HEK293 (cell line): ENCODE measurements at regions not wholly inside any gene's neighbourhood (a gene's known extent, or its start where the extent isn't known, plus 50 kb on each side); places are given as distances from the start of the nearest gene placed in this dataset.

Experiments
- CTCF ChIA-PET: fragments of 350-600 bp; formaldehyde crosslinking; extraction: SDS; loops from one replicate; lab custom pipeline; 2021; ENCODE audit warnings: antibody characterized with exemption; lab: Yijun Ruan, JAX
- POLR2A ChIA-PET: fragments of 300-600 bp; formaldehyde crosslinking; extraction: SDS; loops from one replicate; lab custom pipeline; 2020; ENCODE audit warnings: antibody characterized with exemption, inconsistent platforms; lab: Yijun Ruan, JAX
- H3K27ac ChIP-seq: fragments of 200-500 bp; sonication (Bioruptor generic); 2 replicates; pipeline ENCODE4 v1.5.1; 2014; ENCODE audit warnings: low read depth, low read length, control low read depth, inconsistent platforms; ENCODE audit errors: extremely low read depth
- H3K36me3 ChIP-seq, 2 experiments: fragments of 200-500 bp in 1 of 2; sonication (Bioruptor generic) in 1 of 2; 1 replicate in 1 of 2; 2 replicates in 1 of 2; pipeline ENCODE4 v1.5.1; 2014 to 2017; ENCODE audit warnings: inconsistent platforms in 2 of 2, low read length in 2 of 2; ENCODE audit not compliant: control insufficient read depth in 2 of 2, insufficient read depth in 1 of 2
- H3K4me1 ChIP-seq: fragments of 200-500 bp; sonication (Bioruptor generic); 2 replicates; pipeline ENCODE4 v1.5.1; 2014; ENCODE audit warnings: mild to moderate bottlenecking, low read length, inconsistent platforms; ENCODE audit not compliant: control insufficient read depth, insufficient read depth
- H3K4me3 ChIP-seq: 2 replicates; pipeline ENCODE4 v1.5.1; 2011; ENCODE audit warnings: low read depth, mild to moderate bottlenecking, control low read depth, low read length, moderate library complexity
- H3K9me3 ChIP-seq: fragments of 200-500 bp; sonication (Bioruptor generic); 2 replicates; pipeline ENCODE4 v1.5.1; 2014; ENCODE audit warnings: low read depth, low read length, inconsistent platforms; ENCODE audit not compliant: control insufficient read depth, insufficient read depth
- HOXC10 ChIP-seq: sonication (generic); formaldehyde crosslinking; IDR thresholded peaks from 2 replicates; pipeline ENCODE4 v1.8.1; 2023; ENCODE audit warnings: mild to moderate bottlenecking, missing genetic modification reagents
- PBX3 ChIP-seq: sonication (generic); formaldehyde crosslinking; IDR thresholded peaks from 2 replicates; pipeline ENCODE4 v1.8.1; 2022; ENCODE audit warnings: mild to moderate bottlenecking, moderate library complexity, missing genetic modification reagents
- PRDM6 ChIP-seq: fragments of 450-650 bp; formaldehyde crosslinking; IDR thresholded peaks from 2 replicates; pipeline ENCODE4 v1.5.1; 2017; ENCODE audit warnings: missing biosample characterization, missing genetic modification characterization
- TRIM28 ChIP-seq: IDR thresholded peaks from 2 replicates; pipeline ENCODE4 v1.6.1; 2011; ENCODE audit warnings: low read length, control low read depth, borderline replicate concordance
- ZBTB1 ChIP-seq: fragments of 450-650 bp; formaldehyde crosslinking; IDR thresholded peaks from 2 replicates; pipeline ENCODE4 v1.5.1; 2016; ENCODE audit warnings: missing biosample characterization, missing genetic modification characterization
- ZBTB49 ChIP-seq: fragments of 450-650 bp; formaldehyde crosslinking; IDR thresholded peaks from 2 replicates; pipeline ENCODE4 v1.5.1; 2016; ENCODE audit warnings: missing biosample characterization, missing genetic modification characterization, low read depth
- ZBTB6 ChIP-seq: fragments of 450-650 bp; formaldehyde crosslinking; IDR thresholded peaks from 2 replicates; pipeline ENCODE4 v1.5.1; 2017; ENCODE audit warnings: missing biosample characterization, missing genetic modification characterization
- ZNF16 ChIP-seq: fragments of 450-650 bp; formaldehyde crosslinking; IDR thresholded peaks from 2 replicates; pipeline ENCODE4 v1.5.1; 2016; ENCODE audit warnings: low read depth, missing biosample characterization, missing genetic modification characterization
- ZNF175 ChIP-seq: fragments of 450-650 bp; formaldehyde crosslinking; IDR thresholded peaks from 2 replicates; pipeline ENCODE4 v1.5.1; 2016; ENCODE audit warnings: missing biosample characterization, missing genetic modification characterization
- ZNF24 ChIP-seq: fragments of 450-650 bp; formaldehyde crosslinking; IDR thresholded peaks from 2 replicates; pipeline ENCODE4 v1.5.1; 2016; ENCODE audit warnings: missing biosample characterization, missing genetic modification characterization
- ZNF266 ChIP-seq: fragments of 450-650 bp; formaldehyde crosslinking; IDR thresholded peaks from 2 replicates; pipeline ENCODE4 v1.5.1; 2016; ENCODE audit warnings: missing biosample characterization, missing genetic modification characterization, low read depth
- ZNF341 ChIP-seq: fragments of 450-650 bp; formaldehyde crosslinking; IDR thresholded peaks from 2 replicates; pipeline ENCODE4; 2016; ENCODE audit warnings: low read depth, missing biosample characterization, missing genetic modification characterization
- ZNF391 ChIP-seq: fragments of 450-650 bp; formaldehyde crosslinking; IDR thresholded peaks from 2 replicates; pipeline ENCODE4 v1.5.1; 2016; ENCODE audit warnings: low read depth, missing biosample characterization, missing genetic modification characterization, borderline replicate concordance
- ZNF398 ChIP-seq: fragments of 450-650 bp; formaldehyde crosslinking; IDR thresholded peaks from 2 replicates; pipeline ENCODE4 v1.5.1; 2017; ENCODE audit warnings: missing biosample characterization, missing genetic modification characterization
- ZNF433 ChIP-seq: fragments of 450-650 bp; formaldehyde crosslinking; IDR thresholded peaks from 2 replicates; pipeline ENCODE4 v1.5.1; 2016; ENCODE audit warnings: missing biosample characterization, missing genetic modification characterization, low read depth
- ZNF544 ChIP-seq: fragments of 450-650 bp; formaldehyde crosslinking; IDR thresholded peaks from 2 replicates; pipeline ENCODE4 v1.5.0; 2017; ENCODE audit warnings: missing biosample characterization, missing genetic modification characterization
- ZNF785 ChIP-seq: fragments of 450-650 bp; formaldehyde crosslinking; IDR thresholded peaks from 2 replicates; pipeline ENCODE4 v1.5.1; 2016; ENCODE audit warnings: missing biosample characterization, missing genetic modification characterization

GRCh38 chr12:24373004-24373403 lies 423.5 kb upstream of the SOX5 start:
- ChIA-PET CTCF (no interaction called here), POLR2A (no interaction called here)
- Histone ChIP-seq H3K27ac (no peak overlapping the region), H3K4me3 (no peak overlapping the region), H3K9me3 (no peaks in the 10 kb centered on the region), H3K4me1 (peaks cover 5% of the 10 kb centered on the region), H3K36me3 (no peaks in the 10 kb centered on the region; a peak in 1 of 3 replicates)
- TF ChIP-seq ZNF433 (tag by site-specific recombination): no peak
- TF ChIP-seq ZNF544 (tag by site-specific recombination): no peak
- TF ChIP-seq ZBTB49 (tag by site-specific recombination): no peak
- TF ChIP-seq ZNF398 (tag by site-specific recombination): no peak
- TF ChIP-seq ZBTB1 (tag by site-specific recombination): no peak
- TF ChIP-seq ZNF16 (tag by site-specific recombination): no peak
- TF ChIP-seq TRIM28: no peak
- TF ChIP-seq PBX3 (CRISPR knock-in tag): no peak
- TF ChIP-seq ZNF341 (tag by site-specific recombination): no peak
- no peak for TF ChIP-seq ZNF175 (tag by site-specific recombination)

GRCh38 chr12:24366514-24366913 lies 417.0 kb upstream of the SOX5 start:
- H3K4me1 ChIP-seq: peaks cover 17% of the 10 kb centered on the region
- no peaks in the 10 kb centered on the region for H3K9me3 ChIP-seq
- H3K4me3 ChIP-seq: no peak overlapping the region
- ChIA-PET CTCF (no interaction called here), POLR2A (no interaction called here)
- no peak overlapping the region for H3K27ac ChIP-seq
- H3K36me3 ChIP-seq: no peaks in the 10 kb centered on the region; a peak in 1 of 3 replicates
- no peak for TF ChIP-seq ZNF391 (tag by site-specific recombination)
- no peak for TF ChIP-seq ZBTB6
- TF ChIP-seq ZNF266 (tag by site-specific recombination): no peak
- no peak for TF ChIP-seq ZNF341 (tag by site-specific recombination)
- no peak for TF ChIP-seq ZNF785 (tag by site-specific recombination)
- TF ChIP-seq, all 188 proteins: peak for 0

- Histone ChIP-seq H3K27ac (no peak overlapping the region), H3K36me3 (no peaks in the 10 kb centered on the region), H3K4me1 (peaks cover 17% of the 10 kb centered on the region), H3K9me3 (no peaks in the 10 kb centered on the region), H3K4me3 (no peak overlapping the region)
- CTCF ChIA-PET: no interaction called here
- POLR2A ChIA-PET: no interaction called here
- TF ChIP-seq ZNF24 (tag by site-specific recombination): no peak
- 0 out of 2 replicates have a peak, but pooled peaks have one; percentile 39 for TF ChIP-seq PRDM6 (tag by site-specific recombination)
- TF ChIP-seq ZNF391 (tag by site-specific recombination): no peak
- no peak for TF ChIP-seq HOXC10 (CRISPR knock-in tag)
- TF ChIP-seq, all 188 proteins: peak for 1
Measured at GRCh38 chr12:24364921-24365320, 415.5 kb upstream of the SOX5 start.
